HEK293T (cell line): ENCODE measurements at regions not wholly inside any gene's neighbourhood (a gene's known extent, or its start where the extent isn't known, plus 50 kb on each side); places are given as distances from the start of the nearest gene placed in this dataset.

Experiments
- CTCF ChIA-PET: fragments of 350-600 bp; formaldehyde crosslinking; extraction: SDS; loops from one replicate; lab custom pipeline; 2021; ENCODE audit warnings: antibody characterized with exemption, inconsistent platforms; lab: Yijun Ruan, JAX
- POLR2A ChIA-PET: fragments of 350-600 bp; formaldehyde crosslinking; extraction: SDS; loops from one replicate; lab custom pipeline; 2020; ENCODE audit warnings: antibody characterized with exemption, inconsistent platforms; lab: Yijun Ruan, JAX
- DNase-seq: peaks from one replicate; pipeline ENCODE4 v3.0.0; 2012; ENCODE audit warnings: mixed read lengths; ENCODE audit errors: extremely low spot score
- ARNT ChIP-seq: fragments of 450-650 bp; IDR thresholded peaks from 2 replicates; pipeline ENCODE4 v1.6.1; 2017; ENCODE audit warnings: mild to moderate bottlenecking
- BHLHE40 ChIP-seq: fragments of 450-650 bp; IDR thresholded peaks from 2 replicates; pipeline ENCODE4 v1.6.1; 2016; ENCODE audit warnings: mild to moderate bottlenecking, moderate library complexity, borderline replicate concordance
- CTBP1 ChIP-seq: fragments of 450-650 bp; IDR thresholded peaks from 2 replicates; pipeline ENCODE4 v1.6.1; 2016; ENCODE audit warnings: borderline replicate concordance
- ELF4 ChIP-seq: fragments of 450-650 bp; IDR thresholded peaks from 2 replicates; pipeline ENCODE4 v1.6.1; 2017; ENCODE audit warnings: antibody characterized with exemption
- FOXA1 ChIP-seq: fragments of 450-650 bp; IDR thresholded peaks from 2 replicates; pipeline ENCODE4 v1.6.1; 2016; ENCODE audit warnings: mild to moderate bottlenecking
- FOXK2 ChIP-seq: fragments of 450-650 bp; IDR thresholded peaks from 2 replicates; pipeline ENCODE4 v1.6.1; 2016; ENCODE audit warnings: mild to moderate bottlenecking
- FOXM1 ChIP-seq: fragments of 450-650 bp; IDR thresholded peaks from 2 replicates; pipeline ENCODE4 v1.6.1; 2017; ENCODE audit warnings: mild to moderate bottlenecking, borderline replicate concordance
- HDGF ChIP-seq: fragments of 450-650 bp; IDR thresholded peaks from 2 replicates; pipeline ENCODE4 v1.6.1; 2017; ENCODE audit warnings: antibody characterized with exemption, borderline replicate concordance
- L3MBTL2 ChIP-seq: fragments of 450-650 bp; conservative IDR thresholded peaks from 2 replicates; pipeline ENCODE4 v1.6.1; 2016; ENCODE audit warnings: mild to moderate bottlenecking
- LEF1 ChIP-seq: fragments of 450-650 bp; IDR thresholded peaks from 2 replicates; pipeline ENCODE4 v1.6.1; 2017; ENCODE audit warnings: mild to moderate bottlenecking, borderline replicate concordance
- NFRKB ChIP-seq: fragments of 450-650 bp; IDR thresholded peaks from 2 replicates; pipeline ENCODE4 v1.6.1; 2016; ENCODE audit warnings: mild to moderate bottlenecking, moderate library complexity
- PKNOX1 ChIP-seq: fragments of 450-650 bp; IDR thresholded peaks from 2 replicates; pipeline ENCODE4 v1.6.1; 2016
- SP1 ChIP-seq: fragments of 450-650 bp; IDR thresholded peaks from 2 replicates; pipeline ENCODE4 v1.6.1; 2017
- SUZ12 ChIP-seq: fragments of 450-650 bp; IDR thresholded peaks from 2 replicates; pipeline ENCODE4 v1.6.1; 2016; ENCODE audit warnings: mild to moderate bottlenecking
- TARDBP ChIP-seq: fragments of 450-650 bp; IDR thresholded peaks from 2 replicates; pipeline ENCODE4 v1.6.1; 2016
- ZNF384 ChIP-seq: fragments of 450-650 bp; IDR thresholded peaks from 2 replicates; pipeline ENCODE4 v1.6.1; 2016

- DNase-seq = no peak
- CTCF ChIA-PET = interaction anchor here (0.5 to 0.7 kb wide), 3 partner anchors 46 to 1487 kb away, joined by 3 to 4 read pairs (median 3); no protein-coding TSS in a partner anchor
- POLR2A ChIA-PET = no interaction called here
Observed at GRCh38 chr3:105923140-105923539, 54.3 kb upstream of the CBLB start.

GRCh38 chr3:105927741-105928140 lies 58.9 kb upstream of the CBLB start:
- TF ChIP-seq CTBP1 (no peak), ZNF384 (no peak), FOXA1 (no peak), TARDBP (no peak), PKNOX1 (no peak), SUZ12 (no peak), BHLHE40 (no peak), LEF1 (no peak), FOXK2 (no peak), SP1 (no peak), FOXM1 (no peak), L3MBTL2 (no peak), NFRKB (no peak), ELF4 (no peak), HDGF (no peak), ARNT (no peak)
- no peak for DNase-seq
- POLR2A ChIA-PET = no interaction called here
- CTCF ChIA-PET = no interaction called here

More at GRCh38 chr3:105923140-105923539, 54.3 kb upstream of the CBLB start:
- TF ChIP-seq FOXA1 (no peak), HDGF (no peak), TARDBP (no peak), NFRKB (no peak), BHLHE40 (no peak), FOXK2 (no peak), ARNT (no peak), CTBP1 (no peak), SUZ12 (no peak), LEF1 (no peak), SP1 (no peak), L3MBTL2 (no peak), FOXM1 (no peak), ZNF384 (no peak), ELF4 (no peak), PKNOX1 (no peak)

- POLR2A ChIA-PET = no interaction called here
- DNase-seq = no peak
- CTCF ChIA-PET = interaction anchor here (1.0 kb wide), 1 partner anchor 9 kb away, joined by 4 read pairs; no protein-coding TSS in a partner anchor
- no peak for TF ChIP-seq TARDBP
- no peak for TF ChIP-seq FOXK2
- TF ChIP-seq ARNT = no peak
- no peak for TF ChIP-seq SUZ12
Observed at GRCh38 chr3:105930733-105931132, 61.9 kb upstream of the CBLB start.

- TF ChIP-seq SP1 = no peak
- no peak for TF ChIP-seq CTBP1
- no peak for TF ChIP-seq BHLHE40
- no peak for TF ChIP-seq NFRKB
- TF ChIP-seq ARNT = no peak
- no peak for TF ChIP-seq LEF1
- TF ChIP-seq PKNOX1 = no peak
- TF ChIP-seq ELF4 = no peak
- no peak for TF ChIP-seq TARDBP
- no peak for TF ChIP-seq FOXM1
- TF ChIP-seq HDGF = no peak
- TF ChIP-seq FOXK2 = no peak
- no peak for TF ChIP-seq ZNF384
- TF ChIP-seq L3MBTL2 = no peak
- no peak for TF ChIP-seq FOXA1
- no peak for TF ChIP-seq SUZ12
- CTCF ChIA-PET = interaction anchor here (1.0 kb wide), 1 partner anchor 10 kb away, joined by 4 read pairs; no protein-coding TSS in a partner anchor
- POLR2A ChIA-PET = no interaction called here
- DNase-seq = no peak
Observed at GRCh38 chr3:105931500-105931899, 62.7 kb upstream of the CBLB start.

GRCh38 chr3:105933871-105934270 lies 65.1 kb upstream of the CBLB start:
- POLR2A ChIA-PET = no interaction called here

More at GRCh38 chr3:105933871-105934270, 65.1 kb upstream of the CBLB start:
- CTCF ChIA-PET = no interaction called here
- TF ChIP-seq FOXA1 (no peak), ZNF384 (no peak), FOXM1 (no peak), NFRKB (no peak), TARDBP (no peak), FOXK2 (no peak), ELF4 (no peak), LEF1 (no peak), PKNOX1 (no peak), SUZ12 (no peak), CTBP1 (no peak), SP1 (no peak), BHLHE40 (no peak), L3MBTL2 (no peak), HDGF (no peak), ARNT (no peak)
- no peak for DNase-seq
